Stimulated activated CD4-positive, alpha-beta T cell treated with anti-CD3 and anti-CD28 coated beads, Interleukin-2, amount 100 ng/mL, for 24 hours (primary cell): ENCODE measurements at regions not wholly inside any gene's neighbourhood (a gene's known extent, or its start where the extent isn't known, plus 50 kb on each side); places are given as distances from the start of the nearest gene placed in this dataset.
"Not testable (repeated sequence)": the region's sequence is repeated elsewhere in the genome, so short reads cannot be mapped to it uniquely, and the experiment has no call there.

Experiments
- DNase-seq, 2 donors: peaks; one replicate each; pipeline ENCODE4 v3.0.0-alpha.2; 2020

GRCh38 chr2:166831930-166832329 is 56.4 kb upstream of the XIRP2 start:
- DNase-seq: no peak

DNA sequence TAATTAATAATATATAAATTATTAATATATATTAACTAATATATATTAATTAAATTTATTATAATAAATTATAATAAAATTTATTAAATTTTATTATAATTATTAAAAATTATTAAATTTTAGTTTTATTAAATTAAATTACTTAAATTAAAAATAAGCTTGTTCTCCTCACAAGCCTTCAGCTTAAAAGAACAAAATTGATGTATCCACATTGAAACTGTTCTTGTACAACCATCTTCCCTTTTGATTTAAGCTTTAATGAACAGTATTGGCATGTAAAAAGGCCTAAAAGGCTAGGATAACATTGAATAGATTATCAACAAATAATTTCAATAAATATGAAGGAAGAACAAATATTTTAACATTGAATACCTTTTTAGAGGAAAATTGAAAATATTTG is 62.4 kb upstream of the XIRP2 start:
- DNase-seq: no peak

GRCh38 chr2:166814335-166814734 is 73.9 kb upstream of the XIRP2 start:
- no peak for DNase-seq

DNA sequence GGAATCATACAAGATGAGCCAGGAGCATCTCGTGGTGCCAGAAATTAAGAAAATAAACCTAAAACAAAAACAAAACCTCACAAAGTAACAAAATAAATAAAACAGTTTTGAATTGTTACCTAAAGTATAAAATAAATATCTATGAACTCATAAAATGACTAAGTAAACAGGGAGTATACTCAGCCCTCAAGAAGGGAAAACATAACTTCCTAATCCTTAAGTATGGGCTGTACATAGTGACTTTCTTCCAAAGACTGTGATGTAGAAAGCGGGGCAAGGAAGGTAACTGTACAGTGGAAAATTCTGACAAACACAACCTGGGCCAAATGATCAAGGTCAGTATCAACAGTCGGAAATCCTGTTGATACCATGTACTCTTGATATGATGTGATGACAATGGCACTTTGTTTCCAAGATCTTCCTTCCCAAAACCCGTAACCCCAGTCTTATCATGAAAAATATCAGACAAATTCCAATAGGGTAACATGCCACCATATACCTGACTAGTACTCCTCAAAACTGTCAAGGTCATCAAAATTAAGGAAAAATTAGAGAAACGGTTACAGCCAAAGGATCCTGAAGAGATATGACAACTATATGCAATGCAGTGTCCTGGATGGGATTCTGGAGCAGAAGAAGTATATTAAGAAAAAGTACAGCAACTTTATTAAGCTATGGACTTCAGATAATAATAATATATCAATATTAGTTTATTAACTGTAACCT is 76.0 kb upstream of the XIRP2 start:
- DNase-seq: no peak

- DNase-seq: no peak
Measured at GRCh38 chr2:166805753-166806152, 82.5 kb upstream of the XIRP2 start.

DNA sequence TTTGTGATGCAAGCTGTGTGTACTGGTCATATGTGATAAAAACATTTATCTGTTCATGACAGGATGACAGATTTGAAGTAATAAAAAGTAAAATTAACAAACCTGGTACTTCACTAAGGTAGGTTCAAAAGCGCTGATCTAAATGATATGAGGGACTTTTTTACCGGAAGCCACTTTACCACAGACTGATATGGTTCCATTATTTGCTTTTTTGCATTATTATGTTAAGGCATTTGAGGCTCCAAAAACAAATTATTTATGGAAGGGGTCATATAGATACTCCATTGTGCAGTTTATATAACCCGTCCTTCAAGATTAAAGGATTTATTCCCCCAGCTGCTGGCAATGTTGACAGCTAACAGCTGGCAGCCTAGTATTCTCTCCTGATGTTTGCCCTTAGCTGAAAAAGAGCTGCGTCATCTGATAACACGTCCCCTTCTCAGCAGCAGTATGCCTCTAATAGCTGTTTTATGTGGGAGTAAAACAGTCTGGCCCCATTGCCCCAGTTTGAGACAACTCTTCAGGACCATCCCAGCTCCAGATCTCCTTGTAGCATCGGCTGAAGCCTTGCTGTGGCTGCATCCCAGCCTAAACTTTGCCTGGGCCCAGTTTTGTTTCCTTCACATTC is 84.8 kb upstream of the XIRP2 start:
- no peak for DNase-seq

DNA sequence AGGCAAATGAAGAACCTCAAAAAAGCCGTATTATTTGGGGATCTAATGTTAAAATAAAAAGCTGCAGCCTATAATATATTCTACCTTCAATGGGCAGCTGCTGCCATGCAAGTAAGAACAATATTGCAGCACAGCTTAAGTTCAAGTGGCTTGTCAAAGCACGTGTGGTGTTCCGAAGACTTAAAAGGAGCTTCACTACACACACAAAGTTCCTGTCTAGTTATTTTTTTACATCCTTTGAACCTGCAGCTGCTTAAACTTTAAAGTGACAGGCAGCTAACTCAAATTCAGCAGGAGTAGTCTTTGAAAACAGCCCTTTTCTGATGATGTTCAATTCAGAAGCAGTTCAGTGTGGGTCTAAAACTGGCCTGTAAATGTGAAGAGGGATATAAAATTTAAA is 85.8 kb upstream of the XIRP2 start:
- no peak for DNase-seq

DNA sequence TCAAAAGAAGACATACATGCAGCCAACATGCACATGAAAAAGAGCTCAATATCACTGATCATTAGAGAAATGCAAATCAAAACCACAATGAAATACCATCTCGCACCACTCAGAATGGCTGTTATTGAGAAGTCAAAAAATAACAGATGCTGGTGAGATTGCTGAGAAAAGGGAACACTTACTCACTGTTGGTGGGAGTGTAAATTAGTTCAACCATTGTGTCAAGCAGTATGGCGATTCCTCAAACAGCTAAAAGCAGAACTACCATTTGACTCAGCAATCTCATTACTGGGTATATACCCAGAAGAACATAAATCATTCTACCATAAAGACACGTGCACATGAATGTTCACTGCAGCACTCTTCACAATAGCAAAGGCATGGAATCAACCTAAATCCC is 95.5 kb upstream of the XIRP2 start:
- DNase-seq: no peak

- DNase-seq: no peak
Measured at GRCh38 chr2:166786707-166787106, 101.6 kb upstream of the XIRP2 start.

DNA sequence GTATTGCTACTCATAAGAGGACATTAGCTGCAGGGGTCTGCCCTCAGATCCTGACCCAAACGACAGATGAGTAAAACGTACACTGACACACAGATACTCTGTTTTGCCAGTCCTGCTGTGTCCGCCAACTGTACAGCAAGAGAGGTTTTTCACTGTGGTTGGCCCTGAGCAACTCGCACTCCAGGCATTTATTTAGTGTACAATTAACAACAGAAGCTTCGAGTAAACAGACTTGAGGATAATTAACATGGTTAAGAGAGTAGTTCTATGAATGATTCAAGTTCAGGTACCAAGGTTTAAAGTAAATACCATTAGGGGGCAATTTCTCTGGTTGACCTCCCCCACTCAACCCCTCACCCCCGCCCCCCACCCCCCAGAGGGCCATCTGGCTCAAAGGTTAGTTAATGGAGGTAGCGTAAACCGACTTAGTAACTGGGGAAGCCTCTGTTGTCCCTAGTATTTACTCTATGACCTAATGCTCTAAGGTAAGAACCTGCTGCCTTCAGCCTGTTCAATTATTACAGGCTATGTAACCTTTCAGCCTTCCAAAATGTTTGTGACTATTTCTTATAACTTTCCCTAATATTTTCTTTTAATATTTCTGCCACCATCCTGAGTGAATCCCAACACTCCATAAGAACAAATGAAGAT is 103.9 kb upstream of the XIRP2 start:
- DNase-seq: no peak

- DNase-seq: no peak
Measured at GRCh38 chr2:166775176-166775575, 113.1 kb upstream of the XIRP2 start.

DNA sequence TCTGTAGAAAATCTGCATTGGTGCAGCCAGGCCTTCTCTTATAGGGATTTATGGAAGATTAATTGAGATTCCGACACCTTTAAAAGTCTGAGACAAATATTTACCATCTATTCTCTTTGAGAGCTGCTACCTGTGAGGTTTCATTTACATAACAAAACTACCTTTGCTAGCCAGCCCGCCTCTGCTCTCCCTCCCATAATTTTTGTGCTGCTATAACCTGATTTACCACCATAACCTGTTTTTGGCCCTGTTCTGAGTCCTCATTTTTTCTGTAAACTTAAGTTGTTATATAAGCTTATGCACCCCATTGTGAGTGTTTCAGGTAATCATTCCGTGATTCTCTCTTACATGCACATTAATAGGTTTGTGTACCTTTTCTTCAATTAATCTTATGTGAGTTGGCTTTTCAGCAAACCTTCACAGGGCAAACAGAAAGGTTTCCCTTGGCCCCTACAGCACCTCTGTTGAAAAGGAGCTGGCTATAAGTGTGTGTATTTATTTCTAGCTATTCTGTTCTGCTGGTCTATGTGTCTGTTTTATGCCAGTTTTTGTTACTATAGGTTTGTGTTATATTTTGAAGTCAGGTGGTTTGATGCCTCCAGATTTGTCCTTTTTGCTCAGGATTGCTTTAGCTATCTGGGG is 114.9 kb upstream of the XIRP2 start:
- DNase-seq: no peak

DNA sequence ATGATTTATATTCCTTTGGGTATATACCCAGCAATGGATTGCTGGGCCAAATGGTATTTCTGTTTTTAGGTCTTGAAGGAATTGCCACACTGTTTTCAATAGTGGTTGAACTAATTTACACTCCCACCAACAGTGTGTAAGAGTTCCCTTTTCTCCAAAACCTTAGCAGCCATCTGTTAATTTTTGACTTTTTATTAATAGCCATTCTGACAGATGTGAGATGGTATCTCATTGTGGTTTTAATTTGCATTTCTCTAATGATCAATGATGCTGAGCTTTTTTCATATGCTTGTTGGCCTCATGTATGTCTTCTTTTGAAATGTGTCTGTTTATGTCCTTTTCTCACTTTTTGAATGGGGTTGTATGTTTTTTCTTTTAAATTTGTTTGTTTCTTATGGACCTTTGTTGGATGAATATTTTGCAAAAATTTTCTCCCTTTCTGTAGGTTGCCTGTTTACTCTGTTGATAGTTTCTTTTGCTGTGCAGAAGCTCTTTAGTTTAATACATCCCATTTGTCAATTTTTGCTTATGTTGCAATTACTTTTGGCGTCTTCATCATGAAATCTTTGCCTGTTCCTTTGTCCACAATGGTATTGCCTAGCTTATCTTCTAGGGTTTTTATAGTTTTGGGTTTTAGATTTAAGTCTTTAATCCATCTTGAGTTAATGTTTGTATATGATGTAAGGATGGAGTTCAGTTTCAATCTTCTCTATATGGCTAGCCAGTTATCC is 119.7 kb upstream of the XIRP2 start:
- DNase-seq: no peak

GRCh38 chr2:166766769-166767322 is 121.4 kb upstream of the XIRP2 start:
- not testable (repeated sequence) for DNase-seq

GRCh38 chr2:166766220-166766619 is 122.1 kb upstream of the XIRP2 start:
- no peak for DNase-seq

DNA sequence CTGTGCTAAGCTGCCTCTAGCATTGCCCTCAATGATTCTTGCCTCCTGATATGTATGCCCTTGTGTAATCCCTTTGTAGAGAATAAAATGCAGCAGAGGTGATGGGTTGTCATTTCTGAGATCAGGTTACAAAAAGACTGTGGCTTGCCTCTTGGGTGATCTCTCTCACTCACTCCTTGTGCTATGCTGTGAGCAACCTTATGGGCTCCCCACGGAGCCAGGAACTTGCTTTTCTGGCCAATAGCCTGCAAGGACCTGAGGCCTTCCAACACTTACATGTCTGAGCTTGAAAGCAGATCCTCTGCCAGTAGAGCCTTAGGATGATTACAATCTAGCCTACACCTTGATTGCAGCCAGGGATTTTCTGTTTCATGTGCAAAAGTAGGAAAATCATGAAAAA is 123.1 kb upstream of the XIRP2 start:
- DNase-seq: no peak

DNA sequence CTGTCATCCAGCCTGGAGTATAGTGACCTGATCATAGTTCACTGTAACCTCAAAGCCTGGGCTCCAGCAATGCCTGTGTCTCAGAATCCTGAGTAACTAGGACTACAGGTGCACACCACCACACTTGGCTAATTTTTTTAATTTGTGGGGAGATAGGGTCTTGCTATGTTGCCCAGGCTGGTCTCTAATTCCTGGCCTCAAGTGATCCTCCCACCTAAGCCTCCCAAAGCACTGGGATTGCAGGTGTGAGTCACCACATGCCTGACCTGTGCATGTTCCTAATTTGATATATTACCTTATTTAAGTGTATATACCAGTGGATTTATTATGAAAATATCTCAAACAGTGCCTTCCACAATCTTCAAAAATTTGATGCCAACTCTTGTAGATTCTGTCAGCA is 123.6 kb upstream of the XIRP2 start:
- no peak for DNase-seq

DNA sequence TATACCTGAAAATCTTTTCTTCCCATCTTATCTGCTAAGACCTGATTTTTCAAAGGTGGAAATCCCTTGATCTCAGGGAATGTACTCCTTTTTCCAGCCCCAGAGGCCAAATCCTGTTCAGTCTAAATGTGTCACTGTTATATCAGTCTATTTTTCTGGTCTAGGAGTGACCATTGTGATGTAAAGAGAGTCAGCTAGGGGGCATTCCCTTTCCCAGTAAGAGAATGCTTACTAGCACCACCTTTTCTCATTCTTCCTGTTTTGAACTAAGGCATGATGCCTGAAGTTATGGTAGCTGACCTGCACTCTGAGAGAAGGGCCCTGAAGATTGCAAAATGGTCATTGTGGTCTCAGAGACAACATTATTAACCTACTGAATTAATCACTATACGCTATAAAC is 124.1 kb upstream of the XIRP2 start:
- no peak for DNase-seq

GRCh38 chr2:166762746-166763145 is 125.5 kb upstream of the XIRP2 start:
- DNase-seq: no peak

GRCh38 chr2:166758956-166759355 is 129.3 kb upstream of the XIRP2 start:
- no peak for DNase-seq

DNA sequence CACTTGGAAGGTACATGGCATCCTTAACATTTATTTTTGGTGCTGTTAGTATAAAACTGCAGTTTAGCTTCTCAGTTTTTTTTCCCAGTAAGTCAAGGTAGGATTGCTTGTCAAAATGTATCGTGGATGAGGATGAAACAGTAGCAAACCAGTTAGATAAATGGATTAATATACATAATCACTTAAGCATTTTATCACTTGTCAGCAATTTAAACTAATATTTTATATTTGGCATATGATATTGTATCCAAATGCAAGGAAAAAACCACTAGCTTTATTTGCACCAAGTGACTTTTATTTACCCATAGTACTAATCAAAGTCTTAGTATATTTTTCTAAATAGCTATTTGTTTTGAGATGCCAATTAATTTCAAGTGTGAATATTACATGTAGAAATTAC is 137.7 kb upstream of the XIRP2 start:
- no peak for DNase-seq

DNA sequence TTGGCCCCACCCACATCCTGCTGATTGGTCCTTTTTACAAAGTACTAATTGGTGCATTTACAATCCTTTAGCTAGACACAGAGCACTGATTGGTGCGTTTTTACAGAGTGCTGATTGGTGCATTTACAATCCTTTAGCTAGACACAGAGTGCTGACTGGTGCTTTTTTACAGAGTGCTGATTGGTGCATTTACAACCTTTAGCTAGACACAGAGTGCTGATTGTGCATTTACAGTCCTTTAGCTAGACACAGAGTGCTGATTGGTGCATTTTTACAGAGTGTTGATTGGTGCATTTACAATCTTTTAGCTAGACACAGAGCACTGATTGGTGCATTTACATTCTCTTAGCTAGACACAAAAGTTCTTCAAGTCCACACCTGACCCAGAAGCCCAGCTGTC is 144.2 kb upstream of the XIRP2 start:
- not testable (repeated sequence) for DNase-seq

DNA sequence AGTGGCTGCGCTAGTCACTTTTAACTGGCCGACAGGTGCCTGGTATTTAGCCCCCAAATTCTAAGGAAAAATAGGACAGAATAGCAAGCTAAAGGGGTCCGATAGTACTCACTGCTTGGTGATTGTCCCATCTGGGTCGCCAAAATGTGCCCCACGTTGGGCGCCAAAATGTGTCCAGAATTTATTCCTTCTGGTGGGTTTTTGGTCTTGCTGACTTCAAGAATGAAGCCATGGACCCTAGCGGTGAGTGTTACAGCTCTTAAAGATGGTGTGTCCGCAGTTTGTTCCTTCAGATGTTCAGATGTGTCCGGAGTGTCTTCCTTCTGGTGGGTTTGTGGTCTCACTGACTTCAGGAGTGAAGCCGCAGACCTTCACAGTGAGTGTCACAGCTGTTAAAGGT is 144.8 kb upstream of the XIRP2 start:
- DNase-seq: not testable (repeated sequence)
